CD14-positive monocyte (primary cell): ENCODE measurements at regions not wholly inside any gene's neighbourhood (a gene's known extent, or its start where the extent isn't known, plus 50 kb on each side); places are given as distances from the start of the nearest gene placed in this dataset.

ENCODE experiments used
- DNase-seq, 3 donors: peaks; one replicate each; pipeline ENCODE4 v3.0.0-alpha.2; 2011 to 2022
- H2AFZ ChIP-seq: 2 replicates; pipeline ENCODE4 v1.6.0; 2012; ENCODE audit warnings: mild to moderate bottlenecking, low read depth, low read length, inconsistent platforms; ENCODE audit not compliant: insufficient read depth, poor library complexity, severe bottlenecking
- H3K27ac ChIP-seq, 2 donors: 1 replicate in 1 of 2; 2 replicates in 1 of 2; pipeline ENCODE4 v1.5.1; 2012 to 2013; ENCODE audit warnings: low read length in 2 of 2, control low read depth in 1 of 2, inconsistent platforms in 1 of 2, low read depth in 1 of 2, mild to moderate bottlenecking in 1 of 2
- H3K27me3 ChIP-seq, 2 donors: one replicate each; pipeline versions ENCODE4 v1.6.0 to v1.6.1; 2011 to 2013; ENCODE audit warnings: low read length in 2 of 2; ENCODE audit not compliant: control insufficient read depth in 2 of 2, insufficient read depth in 2 of 2
- H3K36me3 ChIP-seq, 2 donors: replicated peaks in 1 of 2; 1 replicate in 1 of 2; 2 replicates in 1 of 2; pipeline versions ENCODE4 v1.5.1 to v1.6.1; 2012 to 2013; ENCODE audit warnings: low read length in 2 of 2, control low read depth in 1 of 2, inconsistent platforms in 1 of 2, mild to moderate bottlenecking in 1 of 2; ENCODE audit not compliant: insufficient read depth in 2 of 2, control insufficient read depth in 1 of 2
- H3K4me1 ChIP-seq, 2 donors: 1 replicate in 1 of 2; 2 replicates in 1 of 2; pipeline versions ENCODE4 v1.5.1 to v1.6.1; 2012 to 2013; ENCODE audit warnings: low read length in 2 of 2, control low read depth in 1 of 2, inconsistent platforms in 1 of 2, mild to moderate bottlenecking in 1 of 2, moderate library complexity in 1 of 2; ENCODE audit not compliant: insufficient read depth in 2 of 2, control insufficient read depth in 1 of 2
- H3K4me2 ChIP-seq: replicated peaks from 2 replicates; pipeline ENCODE3; 2012; ENCODE audit warnings: low read length, moderate library complexity, mild to moderate bottlenecking; ENCODE audit not compliant: poor library complexity, severe bottlenecking; ENCODE audit errors: extremely low read depth
- H3K4me3 ChIP-seq, 3 experiments: fragments of 200-600 bp in 1 of 3; sonication (generic) in 1 of 3; replicated peaks in 1 of 3; 1 replicate in 2 of 3; 2 replicates in 1 of 3; pipeline ENCODE4 v1.5.1; 2011 to 2013; ENCODE audit warnings: low read length in 3 of 3, mild to moderate bottlenecking in 3 of 3, control low read depth in 2 of 3, low read depth in 2 of 3, inconsistent platforms in 1 of 3, moderate library complexity in 1 of 3
- H3K79me2 ChIP-seq: 2 replicates; pipeline ENCODE4 v1.6.0; 2012; ENCODE audit warnings: mild to moderate bottlenecking, control low read depth, inconsistent platforms, low read length, moderate library complexity; ENCODE audit not compliant: insufficient read depth
- H3K9ac ChIP-seq: 2 replicates; pipeline ENCODE4 v1.6.0; 2017; ENCODE audit warnings: low read length, mild to moderate bottlenecking; ENCODE audit not compliant: insufficient read depth, poor library complexity, severe bottlenecking
- H3K9me3 ChIP-seq, 2 donors: replicated peaks in 1 of 2; 1 replicate in 1 of 2; 2 replicates in 1 of 2; pipeline versions ENCODE4 v1.5.1 to v1.6.1; 2012 to 2013; ENCODE audit warnings: low read length in 2 of 2, control low read depth in 1 of 2; ENCODE audit not compliant: control insufficient read depth in 1 of 2, insufficient read depth in 1 of 2
- H4K20me1 ChIP-seq: 2 replicates; pipeline ENCODE4 v1.6.0; 2012; ENCODE audit warnings: mild to moderate bottlenecking, low read length, control low read depth, moderate library complexity; ENCODE audit not compliant: insufficient read depth
- H3K27ac Mint-ChIP-seq, 7 donors: one replicate each; pipeline ENCODE4 v1.8.0; 2020; ENCODE audit warnings: mild to moderate bottlenecking in 7 of 7, mixed read lengths in 7 of 7, moderate library complexity in 6 of 7, inconsistent platforms in 2 of 7
- H3K27me3 Mint-ChIP-seq, 3 donors: one replicate each; pipeline ENCODE4 v1.8.0; 2021 to 2022; ENCODE audit warnings: low read depth in 3 of 3, mild to moderate bottlenecking in 3 of 3, mixed read lengths in 3 of 3, moderate library complexity in 3 of 3, inconsistent platforms in 1 of 3
- H3K36me3 Mint-ChIP-seq, 2 donors: one replicate each; pipeline ENCODE4 v1.8.0; 2020; ENCODE audit warnings: mixed read lengths in 2 of 2, inconsistent platforms in 1 of 2, mild to moderate bottlenecking in 1 of 2
- H3K4me1 Mint-ChIP-seq: one replicate; pipeline ENCODE4 v1.8.0; 2020; ENCODE audit warnings: mild to moderate bottlenecking, mixed read lengths
- H3K4me3 Mint-ChIP-seq, 2 donors: one replicate each; pipeline ENCODE4 v1.8.0; 2020; ENCODE audit warnings: mild to moderate bottlenecking in 2 of 2, mixed read lengths in 2 of 2, moderate library complexity in 1 of 2
- H3K9me3 Mint-ChIP-seq, 7 donors: one replicate each; pipeline ENCODE4 v1.8.0; 2020 to 2022; ENCODE audit warnings: mixed read lengths in 7 of 7, mild to moderate bottlenecking in 6 of 7, moderate library complexity in 6 of 7, inconsistent platforms in 2 of 7
- WGBS: methylation state at CpG from one replicate; pipeline ENCODE4 v1.1.5; 2013; ENCODE audit warnings: missing lambda C conversion rate; ENCODE audit not compliant: insufficient coverage; 5-methylcytosine and 5-hydroxymethylcytosine counted together
- intact Hi-C, 2 donors: fragments of 100-400 bp; cut with micrococcal nuclease; formaldehyde crosslinking; loops; one replicate each; pipeline versions ENCODE4 v1.15.0 to v1.15.1; 2023
- TF ChIP-seq, protein P1 (sequence below): fragments of 200-600 bp; IDR thresholded peaks from one replicate; pipeline ENCODE4 v1.8.0; 2022; ENCODE audit warnings: antibody characterized with exemption, mild to moderate bottlenecking

DNA sequence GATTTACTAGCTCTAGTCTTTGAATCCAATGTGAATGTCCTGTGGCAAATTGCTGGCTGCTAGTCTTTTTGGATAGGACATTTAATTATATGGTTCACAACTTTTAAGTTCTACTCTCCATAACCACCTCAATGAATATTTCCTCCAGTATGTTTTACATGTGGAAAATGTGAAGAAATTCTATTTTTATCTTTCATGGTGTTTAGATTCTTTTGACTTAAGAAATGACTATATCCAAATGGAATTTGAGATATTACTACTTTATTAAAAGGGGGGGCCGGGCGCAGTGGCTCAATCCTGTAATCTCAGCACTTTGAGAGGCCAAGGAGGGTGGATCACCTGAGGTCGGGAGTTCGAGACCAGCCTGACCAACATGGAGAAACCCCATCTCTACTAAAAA, 202.0 kb downstream of the ARL4A start:
- Mint-ChIP-seq H3K9me3 (peaks cover 0 to 6% (median 3%) of the 10 kb centered on the region in 7 donors), H3K4me1 (no peaks in the 10 kb centered on the region), H3K36me3 (no peaks in the 10 kb centered on the region), H3K4me3 (no peak overlapping the region), H3K27ac (no peak overlapping the region), H3K27me3 (no peaks in the 10 kb centered on the region)
- H3K9ac ChIP-seq, result no peak overlapping the region
- no CpG with 5 or more reads among the region's 4 CpGs for WGBS
- no peaks in the 10 kb centered on the region for H3K36me3 ChIP-seq
- intact Hi-C loops, result loop anchor here in 1 of 2 donors (10.0 kb wide), 1 partner anchor 205 kb away; the partner anchor contains the start of gene ARL4A
- H3K4me3 ChIP-seq, result no peak overlapping the region
- no peak overlapping the region for H3K27ac ChIP-seq
- DNase-seq, result no peak
- no peaks in the 10 kb centered on the region for H3K4me1 ChIP-seq
- no peaks in the 10 kb centered on the region for H3K9me3 ChIP-seq
- no peaks in the 10 kb centered on the region for H3K79me2 ChIP-seq
- H3K4me2 ChIP-seq, result no peak overlapping the region
- no peaks in the 10 kb centered on the region for H4K20me1 ChIP-seq
- no peak overlapping the region for H2AFZ ChIP-seq
- H3K27me3 ChIP-seq, result no peaks in the 10 kb centered on the region
- TF ChIP-seq, protein P1, sequence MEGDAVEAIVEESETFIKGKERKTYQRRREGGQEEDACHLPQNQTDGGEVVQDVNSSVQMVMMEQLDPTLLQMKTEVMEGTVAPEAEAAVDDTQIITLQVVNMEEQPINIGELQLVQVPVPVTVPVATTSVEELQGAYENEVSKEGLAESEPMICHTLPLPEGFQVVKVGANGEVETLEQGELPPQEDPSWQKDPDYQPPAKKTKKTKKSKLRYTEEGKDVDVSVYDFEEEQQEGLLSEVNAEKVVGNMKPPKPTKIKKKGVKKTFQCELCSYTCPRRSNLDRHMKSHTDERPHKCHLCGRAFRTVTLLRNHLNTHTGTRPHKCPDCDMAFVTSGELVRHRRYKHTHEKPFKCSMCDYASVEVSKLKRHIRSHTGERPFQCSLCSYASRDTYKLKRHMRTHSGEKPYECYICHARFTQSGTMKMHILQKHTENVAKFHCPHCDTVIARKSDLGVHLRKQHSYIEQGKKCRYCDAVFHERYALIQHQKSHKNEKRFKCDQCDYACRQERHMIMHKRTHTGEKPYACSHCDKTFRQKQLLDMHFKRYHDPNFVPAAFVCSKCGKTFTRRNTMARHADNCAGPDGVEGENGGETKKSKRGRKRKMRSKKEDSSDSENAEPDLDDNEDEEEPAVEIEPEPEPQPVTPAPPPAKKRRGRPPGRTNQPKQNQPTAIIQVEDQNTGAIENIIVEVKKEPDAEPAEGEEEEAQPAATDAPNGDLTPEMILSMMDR, result no peak

DNA sequence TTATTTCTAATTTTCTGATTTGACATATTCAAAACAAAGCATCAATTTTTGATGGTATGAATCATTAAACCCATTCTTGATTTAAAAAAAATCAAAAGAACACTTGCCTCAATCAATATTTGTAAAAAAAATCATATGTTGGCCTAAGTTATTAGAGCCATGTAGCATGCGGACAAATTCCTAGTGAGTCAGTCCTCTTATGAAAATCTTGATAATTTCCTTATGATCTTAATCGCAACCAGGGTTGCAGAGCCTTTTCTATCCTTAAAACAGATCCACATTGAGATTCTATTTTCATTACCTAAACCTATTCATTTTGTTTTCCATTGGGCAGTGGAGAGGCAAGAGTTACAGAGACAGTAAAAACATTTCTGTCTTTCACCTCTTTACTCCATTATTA, 203.2 kb downstream of the ARL4A start:
- H3K27me3 ChIP-seq, result no peaks in the 10 kb centered on the region

More for the DNA sequence above, 203.2 kb downstream of the ARL4A start:
- Histone ChIP-seq H3K9ac (no peak overlapping the region), H4K20me1 (no peaks in the 10 kb centered on the region), H3K4me1 (no peaks in the 10 kb centered on the region), H3K4me3 (no peak overlapping the region), H3K4me2 (no peak overlapping the region), H3K79me2 (no peaks in the 10 kb centered on the region), H3K36me3 (no peaks in the 10 kb centered on the region), H3K27ac (no peak overlapping the region), H2AFZ (no peak overlapping the region), H3K9me3 (no peaks in the 10 kb centered on the region)
- Mint-ChIP-seq H3K27me3 (no peaks in the 10 kb centered on the region), H3K27ac (no peak overlapping the region), H3K36me3 (no peaks in the 10 kb centered on the region), H3K9me3 (peaks cover 0 to 6% (median 3%) of the 10 kb centered on the region in 7 donors), H3K4me1 (no peaks in the 10 kb centered on the region), H3K4me3 (no peak overlapping the region)
- no CpG with 5 or more reads among the region's 2 CpGs for WGBS
- TF ChIP-seq, protein P1, result no peak
- no peak for DNase-seq
- intact Hi-C loops, result no loop called here
